Liver (tissue), 3 donors: ENCODE measurements at regions not wholly inside any gene's neighbourhood (a gene's known extent, or its start where the extent isn't known, plus 50 kb on each side); places are given as distances from the start of the nearest gene placed in this dataset.

Experiments used
- ATF3 ChIP-seq: IDR thresholded peaks from 2 replicates; pipeline ENCODE4 v1.6.1; 2016; ENCODE audit warnings: antibody characterized with exemption
- CTCF ChIP-seq: fragments of 150-350 bp; IDR thresholded peaks from 2 replicates; pipeline ENCODE4 v1.5.1; 2017; ENCODE audit warnings: improper control_type of control experiment, low read depth, low read length; ENCODE audit not compliant: missing input control
- GABPA ChIP-seq, 2 donors: IDR thresholded peaks in 1 of 2; conservative IDR thresholded peaks in 1 of 2; 2 replicates each; pipeline ENCODE4 v1.6.1; 2016; ENCODE audit warnings: antibody characterized with exemption in 2 of 2, mild to moderate bottlenecking in 1 of 2, moderate library complexity in 1 of 2
- JUND ChIP-seq, 2 donors: IDR thresholded peaks; 2 replicates each; pipeline ENCODE4 v1.6.1; 2016; ENCODE audit warnings: antibody characterized with exemption in 2 of 2
- MAX ChIP-seq: IDR thresholded peaks from 2 replicates; pipeline ENCODE4 v1.6.1; 2016; ENCODE audit warnings: antibody characterized with exemption
- NR2F2 ChIP-seq: IDR thresholded peaks from 2 replicates; pipeline ENCODE4 v1.6.1; 2016; ENCODE audit warnings: antibody characterized with exemption
- RAD21 ChIP-seq, 2 donors: IDR thresholded peaks; 2 replicates each; pipeline ENCODE4 v1.6.1; 2016; ENCODE audit warnings: antibody characterized with exemption in 2 of 2, mild to moderate bottlenecking in 2 of 2
- REST ChIP-seq: IDR thresholded peaks from 2 replicates; pipeline ENCODE4 v1.6.1; 2016; ENCODE audit warnings: antibody characterized with exemption, mild to moderate bottlenecking
- RXRA ChIP-seq, 2 donors: IDR thresholded peaks; 2 replicates each; pipeline ENCODE4 v1.6.1; 2017 to 2018; ENCODE audit warnings: antibody characterized with exemption in 2 of 2, mild to moderate bottlenecking in 1 of 2
- SP1 ChIP-seq: IDR thresholded peaks from 2 replicates; pipeline ENCODE4 v1.6.1; 2018; ENCODE audit warnings: antibody characterized with exemption, mild to moderate bottlenecking
- TAF1 ChIP-seq: conservative IDR thresholded peaks from 2 replicates; pipeline ENCODE4 v1.6.1; 2016; ENCODE audit warnings: antibody characterized with exemption, mild to moderate bottlenecking
- YY1 ChIP-seq: IDR thresholded peaks from 2 replicates; pipeline ENCODE4 v1.6.1; 2016; ENCODE audit warnings: antibody characterized with exemption, mild to moderate bottlenecking
- ZBTB33 ChIP-seq: IDR thresholded peaks from 2 replicates; pipeline ENCODE4 v1.6.1; 2016; ENCODE audit warnings: antibody characterized with exemption
- donor health status: healthy.
- donor health status: healthy.

- TF ChIP-seq CTCF (no peak), RAD21 (IDR thresholded peaks at IDR 0.05) (no peak), NR2F2 (no peak), GABPA (IDR thresholded peaks at IDR 0.05 in 1 of 2, conservative IDR thresholded peaks at IDR 0.05 in 1 of 2) (no peak), ZBTB33 (no peak), SP1 (no peak), REST (no peak), RXRA (IDR thresholded peaks at IDR 0.05) (no peak), MAX (no peak), YY1 (no peak), JUND (IDR thresholded peaks at IDR 0.05) (no peak), TAF1 (no peak), ATF3 (no peak)
Measured at GRCh38 chr6:141467881-141468280, 664.8 kb upstream of the GJE1 start.
